Hypothalamus (tissue), 51 donors: ENCODE measurements at regions not wholly inside any gene's neighbourhood (a gene's known extent, or its start where the extent isn't known, plus 50 kb on each side); places are given as distances from the start of the nearest gene placed in this dataset.
"Not testable (repeated sequence)": the region's sequence is repeated elsewhere in the genome, so short reads cannot be mapped to it uniquely, and the experiment has no call there.

Experiments
- DNase-seq, 51 donors: peaks; one replicate each; lab custom pipeline; 2025; lab: John Stamatoyannopoulos, UW

DNA sequence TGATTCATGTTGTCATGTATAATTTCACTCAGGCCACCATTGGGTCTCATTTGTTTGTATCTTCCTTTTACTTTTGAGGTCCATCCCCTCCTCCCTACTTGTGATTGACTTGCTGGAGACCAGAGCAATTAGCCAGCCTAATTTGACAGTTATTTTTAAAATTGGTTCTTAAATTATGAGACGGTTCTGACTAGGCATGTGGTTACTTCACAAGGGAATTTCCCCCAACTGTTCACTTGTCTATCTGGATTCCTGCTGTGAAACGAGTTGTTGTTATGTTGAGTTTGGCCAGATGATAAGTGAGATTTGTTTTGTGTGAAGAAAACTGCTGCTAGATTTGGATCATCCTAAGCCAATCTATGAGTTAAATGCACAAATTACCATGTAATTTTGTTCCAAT lies 359.1 kb downstream of the BARHL2 start:
- DNase-seq: no peak

DNA sequence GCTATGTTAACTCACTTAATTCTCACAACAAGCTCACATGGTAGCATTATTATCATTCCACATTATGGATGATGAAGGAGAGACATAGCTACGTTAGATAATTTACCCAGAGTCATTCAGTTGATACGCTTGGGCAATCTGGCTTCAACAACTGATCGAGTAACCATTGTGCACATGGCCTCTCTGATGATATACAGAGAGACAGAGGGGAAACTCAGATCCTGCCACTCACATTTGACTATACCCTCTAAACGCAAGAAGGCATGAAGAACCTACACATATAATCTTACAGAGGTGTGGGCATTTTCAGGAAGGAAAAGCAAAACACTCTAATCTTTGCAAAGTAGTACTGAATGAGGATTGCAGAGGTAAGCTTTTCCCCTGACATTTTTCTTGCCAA lies 360.1 kb downstream of the BARHL2 start:
- DNase-seq: no peak

DNA sequence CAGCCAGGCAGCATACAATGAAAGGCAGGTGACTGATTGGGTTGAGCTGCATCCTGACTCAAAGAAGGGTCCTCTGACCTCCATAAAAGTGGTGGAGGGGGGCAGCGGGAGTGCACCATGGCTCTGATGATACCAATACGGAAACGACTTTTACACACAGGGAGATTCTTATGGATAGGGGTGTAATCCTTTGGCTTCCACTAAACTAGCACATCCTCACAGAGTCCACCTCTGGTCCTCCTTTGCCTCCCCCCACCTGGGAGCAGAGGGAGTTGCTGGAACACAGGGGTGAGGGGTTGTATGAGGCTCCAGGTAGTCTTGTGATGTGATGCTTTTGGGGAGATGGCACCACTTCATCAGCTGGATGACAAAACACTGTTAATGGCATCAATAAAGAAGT lies 361.0 kb downstream of the BARHL2 start:
- no peak for DNase-seq

DNA sequence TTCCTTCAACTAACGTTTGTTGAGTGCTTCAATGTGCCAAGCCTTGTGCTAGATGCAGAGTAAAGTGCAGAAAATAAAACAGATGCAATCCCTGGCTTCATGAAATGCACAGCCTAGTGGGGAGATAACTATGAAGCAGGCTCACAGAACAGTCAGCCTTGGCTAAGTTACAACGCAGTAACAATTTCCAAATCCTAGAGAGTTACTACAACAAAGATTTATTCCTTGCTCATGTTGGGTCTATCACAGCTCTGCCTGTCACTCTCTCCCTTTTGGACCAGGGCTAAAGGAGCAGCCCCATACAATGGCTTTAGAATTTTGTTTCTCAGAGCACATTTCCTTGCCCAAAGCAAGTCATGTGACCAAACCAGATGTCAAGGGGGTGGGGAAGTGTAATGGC lies 359.8 kb downstream of the ZNF326 start:
- no peak for DNase-seq

DNA sequence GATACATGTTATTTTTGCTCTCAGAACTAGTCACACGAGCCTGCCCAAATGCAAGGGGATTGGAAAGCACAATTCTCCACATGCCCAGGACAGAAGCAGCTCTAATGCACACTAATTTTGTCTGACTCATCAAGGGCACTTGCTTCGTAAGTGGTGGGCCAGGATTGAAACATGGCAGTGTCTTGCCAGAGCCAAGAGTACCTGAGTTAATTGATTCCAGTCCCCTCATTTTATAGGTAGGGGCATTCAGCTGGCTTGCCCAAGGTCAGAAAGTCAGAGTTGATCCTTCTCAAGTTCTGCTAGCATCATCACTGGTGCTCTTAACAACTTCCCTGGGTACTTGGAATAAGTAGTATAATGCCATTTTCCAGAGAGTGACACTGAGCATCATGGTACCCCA lies 356.1 kb downstream of the ZNF326 start:
- no peak for DNase-seq

DNA sequence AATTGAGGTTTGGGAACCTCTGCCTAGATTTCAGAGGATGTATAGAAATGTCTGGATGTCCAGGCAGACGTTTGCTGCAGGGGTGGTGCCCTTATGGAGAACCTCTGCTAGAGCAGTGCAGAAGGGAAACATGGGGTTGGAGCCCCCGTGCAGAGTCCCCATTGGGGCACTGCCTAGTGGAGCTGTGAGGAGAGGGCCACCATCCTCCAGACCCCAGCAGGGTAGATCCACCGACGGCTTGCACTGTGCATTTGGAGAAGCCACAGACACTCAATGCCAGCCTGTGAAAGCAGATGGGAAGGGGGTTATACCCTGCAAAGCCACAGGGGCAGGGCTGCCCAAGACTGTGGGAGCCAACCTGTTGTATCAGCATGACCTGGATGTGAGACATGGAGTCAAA lies 354.6 kb downstream of the ZNF326 start:
- DNase-seq: no peak

DNA sequence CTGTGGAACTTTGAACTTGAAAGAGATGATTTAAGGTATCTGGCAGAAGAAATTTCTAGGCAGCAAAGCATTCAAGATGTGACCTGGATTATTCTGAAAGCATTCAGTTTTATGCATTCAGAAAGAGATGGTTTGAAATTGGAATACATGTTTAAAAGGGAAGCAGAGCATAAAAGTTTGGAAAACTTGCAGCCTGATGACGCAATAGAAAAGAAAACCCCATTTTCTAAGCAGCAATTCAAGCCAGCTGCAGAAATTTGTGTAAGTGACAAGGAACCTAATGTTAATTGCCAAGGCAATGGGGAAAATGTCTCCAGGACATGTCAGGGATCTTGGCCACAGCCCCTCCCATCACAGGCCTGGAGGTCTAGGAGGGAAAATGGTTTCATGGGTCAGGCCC lies 354.0 kb downstream of the ZNF326 start:
- no peak for DNase-seq

DNA sequence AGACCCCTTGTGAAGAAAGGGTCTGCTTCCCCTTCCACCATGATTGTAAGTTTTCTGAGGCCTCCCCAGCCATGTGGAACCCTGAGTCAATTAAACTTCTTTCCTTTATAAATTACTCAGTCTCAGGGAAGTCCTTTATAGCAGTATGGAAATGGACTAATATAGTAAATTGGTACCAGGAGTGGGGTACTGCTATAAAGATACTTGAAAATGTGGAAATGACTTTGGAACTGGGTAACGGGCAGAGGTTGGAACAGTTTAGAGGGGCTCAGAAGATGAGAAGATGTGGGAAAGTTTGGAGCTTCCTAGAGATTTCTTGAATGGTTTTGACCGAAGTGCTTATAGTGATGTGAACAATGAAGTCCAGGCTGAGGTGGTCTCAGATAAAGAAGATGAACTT lies 353.5 kb downstream of the ZNF326 start:
- DNase-seq: not testable (repeated sequence)

DNA sequence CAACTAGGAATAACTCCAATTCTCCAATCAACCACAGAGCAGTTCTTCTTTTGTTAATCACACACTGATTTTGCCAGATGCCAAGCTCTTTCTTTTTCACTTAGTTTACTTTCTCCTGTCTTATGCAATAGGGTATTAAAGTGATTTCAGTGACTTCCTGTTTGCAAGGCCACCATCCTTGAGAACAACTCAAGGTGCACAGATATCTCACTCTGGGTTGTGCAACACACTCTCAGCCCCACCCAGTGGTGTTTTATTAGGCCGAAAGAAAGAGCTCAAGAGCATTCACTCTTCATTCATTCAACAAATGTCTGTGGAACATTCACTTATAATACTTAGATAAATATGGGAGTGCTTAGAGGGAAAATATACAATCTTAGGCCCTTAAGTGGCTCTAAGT lies 352.5 kb downstream of the ZNF326 start:
- no peak for DNase-seq

DNA sequence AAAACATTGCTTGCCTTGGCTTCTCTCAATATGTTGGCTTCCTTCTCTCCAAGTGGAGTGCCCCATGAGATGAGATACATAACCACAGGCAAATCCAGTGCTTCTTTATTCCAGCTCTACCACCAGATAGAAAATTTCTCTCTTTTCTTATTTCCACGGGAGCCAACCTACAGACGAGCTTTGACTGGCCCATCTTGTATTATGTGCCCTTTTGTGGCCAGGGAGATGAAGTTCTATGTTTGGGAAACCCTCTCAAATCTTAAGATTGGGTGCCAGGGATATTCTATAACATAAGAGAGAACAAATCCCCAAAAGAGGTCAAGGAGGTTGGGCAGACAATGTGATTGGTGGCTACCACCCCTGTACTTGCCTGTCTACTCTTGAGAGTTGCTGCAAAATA lies 351.8 kb downstream of the ZNF326 start:
- DNase-seq: no peak

DNA sequence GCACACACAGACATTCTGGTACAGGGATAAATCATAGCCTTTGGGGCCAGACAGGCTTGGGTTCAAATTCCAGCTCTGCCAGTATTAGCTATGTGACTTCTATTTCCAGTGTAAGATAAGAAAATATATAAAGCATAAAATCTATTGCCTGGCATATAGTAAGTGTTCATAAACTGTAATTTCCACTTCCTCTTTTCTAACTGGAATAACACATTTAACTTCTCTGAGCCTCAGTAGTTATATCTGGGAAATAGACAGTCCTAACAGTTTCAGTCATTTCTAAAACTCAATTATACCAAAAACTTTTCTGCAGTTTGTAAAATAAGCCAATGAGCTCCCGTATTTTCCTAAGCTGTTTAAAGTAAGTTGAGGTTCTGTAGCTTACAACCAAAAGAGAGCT lies 351.4 kb downstream of the ZNF326 start:
- no peak for DNase-seq

DNA sequence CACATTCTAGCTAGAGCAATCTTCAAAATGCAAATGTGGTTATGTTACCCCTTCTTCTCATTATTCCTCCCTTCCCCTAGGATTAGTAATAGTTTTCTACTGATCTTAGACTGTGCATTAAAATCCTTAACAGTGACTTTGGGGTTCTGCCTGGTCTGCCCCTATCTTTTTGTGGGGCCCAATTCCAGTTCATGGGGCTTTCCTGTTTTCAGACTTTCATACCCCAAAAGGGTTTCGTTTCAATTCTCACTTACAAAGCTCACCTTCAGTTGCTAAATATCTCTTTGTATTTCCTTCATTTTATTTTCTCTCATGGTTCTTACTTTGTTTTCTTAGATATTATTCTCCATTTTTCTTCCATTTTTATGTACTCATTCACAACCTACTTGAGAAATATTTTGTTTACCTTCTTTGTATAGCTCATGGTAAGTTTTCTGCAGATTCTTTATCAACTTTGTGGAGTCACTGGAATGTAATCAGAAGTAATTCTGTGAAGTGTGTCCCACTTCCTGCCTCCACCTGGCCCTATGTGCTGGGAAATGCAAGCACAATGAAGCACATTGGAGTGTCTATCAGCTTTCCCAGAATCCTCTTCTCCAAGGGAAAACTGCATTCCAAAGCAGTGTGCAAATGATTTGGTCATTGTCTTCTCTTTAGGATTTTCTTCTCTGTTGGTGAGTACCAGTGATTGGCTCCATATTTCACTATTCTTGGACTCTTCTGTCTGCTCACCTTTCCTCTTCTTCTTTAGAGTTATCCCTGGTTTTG lies 350.2 kb downstream of the ZNF326 start:
- no peak for DNase-seq

DNA sequence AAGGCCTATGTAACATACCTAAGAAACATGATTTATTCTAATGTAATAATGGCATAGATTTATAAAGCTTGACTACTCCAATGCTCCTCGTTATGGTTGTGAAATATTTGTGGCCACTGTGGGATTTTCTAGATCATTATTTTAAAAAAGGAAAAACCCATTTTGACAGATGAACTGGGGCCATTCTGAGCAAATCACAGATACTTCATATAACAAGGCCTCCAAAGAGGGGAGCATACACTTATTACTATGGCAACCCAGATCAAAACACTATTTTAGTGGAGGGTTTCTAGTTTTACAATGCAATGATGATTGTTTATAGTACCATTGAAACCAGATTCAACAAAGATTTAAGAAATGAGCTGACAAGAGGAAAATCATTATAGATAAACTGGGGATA lies 346.6 kb downstream of the ZNF326 start:
- DNase-seq: no peak

DNA sequence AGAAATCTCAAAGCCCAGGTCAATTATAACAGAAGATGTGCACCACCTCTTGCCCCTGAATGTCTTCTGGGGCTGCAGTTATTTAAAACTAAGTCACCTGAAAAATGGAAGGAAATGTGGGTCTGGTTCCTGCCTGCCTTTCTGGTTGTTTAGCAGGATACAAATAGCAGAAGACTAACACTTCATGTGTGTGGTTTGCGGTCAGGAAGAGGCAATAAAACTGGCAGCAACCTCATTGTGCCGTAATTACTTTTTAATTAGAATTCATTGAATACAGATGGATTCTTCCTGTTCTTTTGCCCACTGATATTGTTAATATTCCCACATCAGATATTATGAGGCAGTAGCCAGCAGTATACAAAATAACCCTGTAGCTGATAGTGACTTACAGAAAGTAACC lies 345.7 kb downstream of the ZNF326 start:
- DNase-seq: no peak

DNA sequence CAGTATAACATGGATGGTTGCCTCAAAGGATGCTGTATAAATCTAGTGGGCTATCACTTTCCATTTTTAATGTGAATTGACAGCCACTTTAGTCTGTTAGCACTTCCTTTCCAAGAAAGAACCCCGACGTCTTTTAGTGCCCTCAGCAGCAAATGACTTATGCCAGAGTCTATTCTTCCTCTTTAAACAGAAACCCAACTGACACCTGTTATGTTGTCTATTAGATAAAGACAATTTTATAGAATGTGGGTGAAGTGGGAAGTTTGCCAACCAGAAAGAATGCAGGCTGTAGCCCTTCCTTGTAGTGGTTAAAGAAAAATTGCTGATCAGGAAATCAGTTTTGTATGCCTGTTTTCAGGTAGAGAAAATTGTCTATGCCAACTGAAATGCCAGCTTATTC lies 344.9 kb downstream of the ZNF326 start:
- no peak for DNase-seq

DNA sequence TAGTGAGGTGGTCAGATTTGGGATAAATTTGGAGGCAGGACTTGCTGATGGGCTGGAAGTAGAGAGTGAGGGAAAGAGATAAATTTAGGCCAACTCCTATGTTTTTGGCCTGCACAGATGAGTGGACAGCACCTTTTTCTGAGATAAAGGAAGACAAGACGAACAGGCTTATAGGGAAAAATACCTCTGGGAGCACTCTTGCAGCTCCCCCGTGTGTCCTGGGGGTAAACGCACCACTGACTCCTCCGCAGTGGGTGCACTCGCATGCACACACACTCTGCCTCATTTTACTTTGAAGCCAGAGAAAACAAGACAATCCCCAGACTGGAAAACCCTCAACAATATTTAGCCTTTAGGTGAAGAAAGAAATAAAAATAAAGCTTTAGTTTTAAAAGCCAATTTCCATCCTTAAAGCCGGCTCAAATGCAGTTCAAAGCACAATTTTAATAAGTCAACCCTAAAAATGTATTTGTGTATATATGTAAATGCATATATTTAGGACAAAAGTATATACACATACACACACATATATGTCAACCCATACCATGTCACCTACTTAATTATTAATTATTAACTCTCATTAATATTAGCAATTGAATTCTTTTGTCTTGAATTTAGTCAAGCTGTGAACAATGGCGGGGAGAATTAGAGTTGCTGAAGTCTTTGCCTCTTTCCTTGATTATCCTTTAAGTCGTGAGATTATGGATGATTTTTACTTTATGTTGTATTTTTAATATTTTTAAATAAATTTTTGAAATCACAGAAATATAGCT lies 341.8 kb downstream of the ZNF326 start:
- DNase-seq: no peak

DNA sequence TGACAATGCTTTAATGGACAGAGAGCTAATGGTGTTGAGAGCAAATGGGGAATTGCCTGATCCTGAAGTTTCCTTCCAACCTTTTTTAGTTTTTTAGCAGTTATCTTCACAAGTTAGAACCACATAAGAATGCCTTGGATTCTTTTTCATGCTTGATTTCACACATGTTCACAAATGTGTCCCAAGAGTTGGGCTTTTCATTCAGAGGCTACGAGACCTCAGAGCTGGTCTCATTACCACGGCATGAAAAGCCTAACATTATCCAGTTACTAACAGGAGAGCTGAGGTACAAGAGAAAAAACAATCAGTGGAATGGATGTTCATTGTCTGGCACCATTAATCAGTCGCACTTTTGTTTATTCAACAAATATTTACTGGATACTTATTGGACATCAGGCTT lies 340.6 kb downstream of the ZNF326 start:
- DNase-seq: no peak

DNA sequence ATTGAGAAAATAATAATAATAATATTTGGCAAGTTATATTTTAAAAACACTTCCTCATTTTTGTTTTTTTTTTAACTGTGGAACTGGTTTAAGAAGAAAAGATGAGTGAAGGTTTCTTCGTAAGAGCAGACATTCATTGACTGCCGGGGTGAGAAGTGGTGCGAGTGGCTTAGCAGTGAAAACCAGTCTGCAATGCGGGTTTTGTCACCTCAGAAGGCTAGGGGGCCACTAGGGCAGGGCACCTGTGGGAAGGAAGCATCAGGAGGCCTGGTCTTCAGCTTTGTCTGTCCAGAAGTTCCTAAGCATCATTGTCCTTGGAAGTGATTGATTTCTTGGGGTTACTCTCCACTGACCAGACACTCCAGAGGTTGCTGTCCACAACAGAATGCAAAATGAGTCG lies 339.2 kb downstream of the ZNF326 start:
- no peak for DNase-seq

DNA sequence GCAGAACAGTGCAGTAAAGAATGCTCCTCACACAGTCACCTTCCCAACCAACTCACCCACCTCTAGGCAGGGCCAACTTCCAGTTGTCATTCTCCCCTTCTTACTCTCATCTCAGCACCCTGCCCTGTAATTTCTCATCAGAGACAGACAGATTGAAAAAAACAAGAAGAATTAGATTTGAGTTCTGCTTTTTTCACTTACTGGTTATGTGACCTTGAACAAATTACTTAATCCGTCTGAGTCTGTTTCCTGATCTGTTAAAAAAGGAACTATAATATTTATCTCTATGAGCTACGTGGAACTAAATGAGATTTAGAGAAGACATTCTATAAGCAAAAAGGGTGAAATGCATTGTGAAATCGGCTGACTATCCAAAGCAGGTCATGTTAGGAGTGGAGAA lies 330.3 kb downstream of the ZNF326 start:
- DNase-seq: no peak

DNA sequence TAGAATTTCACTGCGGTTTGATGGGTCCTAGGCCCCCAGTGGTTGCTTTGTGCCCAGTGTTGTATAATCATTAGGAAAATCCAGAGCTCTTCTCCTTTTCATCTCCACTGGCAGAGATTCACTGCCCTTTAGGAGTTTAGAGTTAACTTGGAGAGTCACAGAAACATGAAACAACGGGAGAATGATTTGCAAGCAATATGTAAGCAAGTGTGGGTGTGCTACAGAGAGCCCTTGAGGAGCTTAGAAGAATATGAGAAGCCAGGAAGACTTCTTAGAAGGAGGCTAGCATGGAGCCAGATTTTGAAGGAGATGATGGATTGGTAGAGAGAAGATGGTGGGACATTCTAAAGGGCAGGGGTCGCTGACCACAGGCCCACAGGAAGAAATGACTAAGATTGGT lies 327.3 kb downstream of the ZNF326 start:
- no peak for DNase-seq

DNA sequence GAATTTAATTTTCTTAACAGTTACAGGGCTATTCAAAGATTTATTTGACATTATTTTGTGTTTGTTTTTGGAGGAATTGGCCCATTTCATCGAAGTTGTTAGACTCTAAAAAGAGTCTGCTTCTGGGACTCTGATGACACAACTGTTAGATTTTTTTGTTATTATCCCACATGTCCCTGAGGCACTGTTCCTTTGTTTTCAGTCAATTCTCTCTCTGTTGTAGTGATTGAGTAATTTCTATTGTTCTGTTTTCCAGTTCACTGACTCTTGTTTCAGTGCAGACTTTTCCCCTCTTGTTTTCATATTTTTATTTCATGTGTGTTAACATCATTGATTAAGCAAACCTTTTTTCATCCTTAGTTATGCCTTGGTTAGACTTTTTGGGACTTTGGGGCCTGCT lies 325.0 kb downstream of the ZNF326 start:
- no peak for DNase-seq

DNA sequence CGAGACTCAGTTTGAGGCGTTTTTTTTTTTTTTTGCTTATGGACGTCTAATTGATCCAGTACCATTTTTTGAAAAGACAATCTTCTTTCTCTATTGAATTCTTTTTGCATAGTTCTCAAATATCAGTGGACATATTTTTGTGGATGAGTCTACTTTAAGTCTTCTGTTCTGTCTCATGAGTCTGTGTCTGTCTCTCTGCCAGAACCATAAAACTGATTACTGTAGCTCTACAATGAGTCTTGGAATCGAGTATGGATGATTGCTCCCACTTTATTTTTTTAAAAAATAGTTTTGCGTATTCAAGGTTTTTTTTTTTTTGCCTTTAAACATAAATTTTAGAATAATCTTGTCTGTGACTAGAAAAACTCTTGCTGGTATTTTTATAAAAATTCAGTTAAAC lies 323.5 kb downstream of the ZNF326 start:
- DNase-seq: no peak

DNA sequence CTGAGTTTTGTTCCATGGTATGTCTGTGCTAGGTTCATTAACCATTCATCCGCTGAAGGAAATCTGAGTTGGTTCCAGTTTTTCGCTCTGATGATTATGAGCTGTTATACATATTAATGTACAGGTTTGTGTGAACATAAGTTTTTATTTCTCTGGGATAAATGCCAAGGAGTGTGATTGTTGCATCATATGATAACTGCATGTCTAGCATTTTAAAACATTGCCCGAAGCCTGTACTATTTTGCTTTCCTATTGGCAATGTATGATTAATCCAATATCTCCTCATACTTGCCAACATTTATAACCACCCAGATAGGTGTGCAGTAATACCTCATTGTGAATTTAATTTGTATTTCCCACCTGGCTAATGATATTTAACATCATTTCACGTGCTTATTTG lies 322.7 kb downstream of the ZNF326 start:
- DNase-seq: no peak
